HG03045 (cell line): ENCODE measurements at regions not wholly inside any gene's neighbourhood (a gene's known extent, or its start where the extent isn't known, plus 50 kb on each side); places are given as distances from the start of the nearest gene placed in this dataset.

Experiments used
- ATAC-seq: cut with Tn5 transposase; IDR thresholded peaks from one replicate; pipeline ENCODE4 v1.9.1; 2021; ENCODE audit warnings: mild to moderate bottlenecking, moderate library complexity; ENCODE audit not compliant: unreplicated experiment

DNA sequence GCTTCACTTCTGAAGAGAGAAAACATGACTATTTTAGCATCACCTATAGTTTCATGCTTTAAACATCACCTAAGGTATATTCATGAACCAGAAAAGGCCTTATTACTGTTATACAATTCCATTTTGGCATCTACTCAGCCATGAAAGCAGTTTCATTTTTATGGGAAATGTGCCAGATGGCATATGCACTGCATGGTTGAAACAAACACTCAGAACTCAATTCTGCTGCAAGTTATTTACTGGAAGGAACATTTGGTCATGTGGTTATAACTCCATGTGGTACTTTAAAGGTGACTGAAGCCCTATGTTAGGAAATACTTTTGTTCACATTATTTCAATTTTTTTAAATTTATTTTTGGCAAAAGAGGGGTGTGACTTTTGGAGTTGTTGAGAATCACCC lies 287.5 kb upstream of the CRIM1 start:
- no peak for ATAC-seq

DNA sequence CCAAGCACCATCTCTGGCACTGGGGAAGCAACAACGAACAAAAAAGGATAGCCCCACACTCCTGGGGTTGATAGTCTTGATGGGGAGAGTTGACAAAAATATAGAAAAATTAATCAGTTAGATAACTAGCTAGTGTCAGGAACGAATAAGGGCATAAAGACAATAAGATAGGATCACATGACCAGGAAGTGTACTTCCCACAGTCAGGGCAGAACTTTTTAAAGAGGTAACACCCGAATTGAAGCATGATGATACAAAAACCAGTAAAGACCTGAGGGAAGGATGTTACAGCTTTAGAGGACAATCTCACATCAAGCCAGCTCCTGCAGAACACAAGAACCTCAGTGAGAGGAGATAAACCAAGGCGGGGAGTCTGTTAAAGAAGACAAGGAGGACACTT lies 295.4 kb upstream of the CRIM1 start:
- ATAC-seq, result no peak

DNA sequence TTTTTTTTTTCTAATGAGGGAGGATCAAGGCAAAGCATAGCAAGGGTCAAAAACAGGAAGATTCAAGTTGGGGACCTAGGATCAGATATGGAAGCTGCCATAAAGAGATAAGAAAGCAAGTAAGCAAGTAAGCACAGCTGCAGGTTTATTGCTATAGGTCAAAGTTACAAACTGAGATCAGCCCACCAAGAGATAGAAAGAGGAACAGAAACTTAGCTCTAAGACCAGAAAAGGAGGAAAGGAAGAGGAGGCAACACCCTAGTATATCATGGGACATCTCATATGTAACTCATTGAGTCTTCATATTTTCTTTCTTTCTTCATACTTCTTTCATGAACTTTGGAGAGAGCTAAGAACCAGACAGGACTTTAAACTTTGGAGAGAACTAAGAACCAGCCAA lies 295.9 kb upstream of the CRIM1 start:
- ATAC-seq, result peak; percentile 100

DNA sequence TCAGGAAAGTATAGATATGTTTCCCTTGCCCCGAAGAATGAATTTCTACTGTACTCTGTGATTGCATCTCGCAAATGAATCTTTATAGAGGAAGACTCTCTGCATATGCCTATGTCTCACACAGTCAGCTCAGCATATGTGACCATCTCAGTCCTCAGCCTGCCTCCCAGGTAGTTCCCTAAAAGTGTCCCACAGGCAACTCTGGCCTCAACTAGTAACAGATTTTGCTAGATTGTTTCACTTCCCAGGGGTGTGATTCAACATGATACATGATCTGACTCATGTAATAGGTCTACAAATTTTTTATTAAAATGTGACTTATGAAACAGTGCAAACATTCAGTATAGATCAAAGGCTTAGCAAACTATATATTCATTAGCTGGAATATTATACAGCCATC lies 296.6 kb upstream of the CRIM1 start:
- ATAC-seq, result no peak

DNA sequence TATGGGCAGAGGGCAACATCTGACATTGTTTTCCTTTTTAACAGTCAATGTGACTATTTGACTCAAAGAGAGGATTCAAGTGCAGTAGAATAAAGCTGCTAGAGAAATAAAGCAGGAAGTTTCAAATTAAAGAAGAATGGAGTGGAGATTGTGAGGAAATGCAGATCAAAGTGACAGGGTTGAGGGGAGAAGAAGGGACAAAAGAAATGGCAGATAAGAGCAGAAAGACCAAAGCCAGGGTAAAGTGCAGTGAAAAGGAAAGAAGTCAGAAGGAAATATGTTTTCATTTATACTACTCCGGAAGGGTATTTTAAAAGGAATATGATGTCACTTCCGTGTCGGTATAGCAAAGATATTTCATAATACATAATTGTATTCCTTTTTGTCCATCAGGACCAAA lies 297.5 kb upstream of the CRIM1 start:
- no peak for ATAC-seq

DNA sequence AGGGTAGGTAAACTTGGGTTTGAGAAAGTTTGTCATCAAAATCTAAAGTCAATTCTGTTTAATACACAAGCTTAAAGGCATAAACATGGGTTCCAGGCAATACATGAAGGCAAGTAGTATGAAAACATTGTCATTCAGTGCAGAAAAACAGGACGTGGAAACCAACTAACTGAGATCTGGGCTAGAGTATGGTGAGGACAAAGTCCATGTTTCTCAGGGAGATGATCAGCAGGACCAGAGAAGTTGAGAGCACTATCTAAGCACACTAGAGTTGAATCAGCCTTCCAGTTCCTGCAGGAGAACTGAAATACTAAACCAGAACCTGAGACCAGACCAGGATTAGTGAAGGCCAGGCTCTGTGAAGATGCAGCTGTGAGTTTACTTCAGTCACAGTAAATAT lies 302.8 kb upstream of the CRIM1 start:
- no peak for ATAC-seq

DNA sequence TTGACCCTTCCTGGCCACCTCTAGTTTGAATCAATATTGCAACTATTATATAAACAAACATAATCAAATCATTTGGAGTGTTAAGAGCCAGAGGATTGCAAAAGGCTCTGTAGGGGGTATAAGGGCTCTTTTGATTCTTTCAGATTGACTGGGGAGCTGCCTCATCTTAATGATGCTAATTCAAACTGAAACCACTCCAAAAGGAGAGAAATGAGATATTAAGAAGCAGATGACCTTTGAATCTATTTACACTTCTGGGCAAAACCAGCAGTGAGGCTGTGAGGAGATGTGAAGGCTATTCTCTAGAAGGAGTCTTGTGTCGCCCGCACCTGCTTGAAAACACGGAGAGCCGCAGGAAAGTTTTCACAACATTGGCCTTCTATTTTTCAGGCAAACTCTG lies 311.2 kb upstream of the CRIM1 start:
- ATAC-seq, result no peak

DNA sequence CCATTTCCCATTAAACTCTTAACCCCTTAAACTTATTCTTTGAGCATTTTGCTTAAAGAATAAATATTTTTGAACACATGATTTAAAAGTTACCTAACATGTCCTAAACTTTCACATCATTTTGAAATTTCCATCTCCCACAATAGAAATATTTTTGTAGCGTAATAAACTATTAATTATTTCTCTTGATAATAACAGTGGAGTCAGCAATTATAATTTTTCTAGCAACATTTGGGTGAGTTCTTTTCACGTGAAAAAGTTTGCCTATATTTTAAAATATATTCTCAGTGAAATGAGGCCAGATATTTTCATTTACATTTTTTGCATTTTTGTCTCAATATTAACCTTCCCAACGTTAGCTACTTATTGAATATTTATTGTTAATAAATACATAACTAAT lies 320.4 kb upstream of the CRIM1 start:
- no peak for ATAC-seq

DNA sequence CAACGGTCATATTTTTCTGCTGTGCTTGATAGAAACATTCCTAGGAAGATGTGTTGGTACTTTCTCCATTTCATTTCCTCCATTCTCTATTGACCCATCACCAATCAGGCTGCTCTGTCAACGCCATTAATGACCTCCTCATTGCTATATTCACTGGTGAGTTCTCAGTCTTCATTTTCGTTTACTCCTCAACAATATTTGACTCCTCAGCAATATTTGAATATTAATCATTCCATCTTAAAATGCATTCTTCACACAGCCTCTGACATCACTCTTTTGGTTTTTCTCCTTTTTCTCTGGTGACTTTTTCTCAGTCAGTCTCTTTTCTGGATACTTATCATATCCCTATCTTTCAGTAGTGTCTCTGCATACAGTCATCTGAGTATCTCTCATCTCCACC lies 323.5 kb upstream of the CRIM1 start:
- ATAC-seq, result no peak

DNA sequence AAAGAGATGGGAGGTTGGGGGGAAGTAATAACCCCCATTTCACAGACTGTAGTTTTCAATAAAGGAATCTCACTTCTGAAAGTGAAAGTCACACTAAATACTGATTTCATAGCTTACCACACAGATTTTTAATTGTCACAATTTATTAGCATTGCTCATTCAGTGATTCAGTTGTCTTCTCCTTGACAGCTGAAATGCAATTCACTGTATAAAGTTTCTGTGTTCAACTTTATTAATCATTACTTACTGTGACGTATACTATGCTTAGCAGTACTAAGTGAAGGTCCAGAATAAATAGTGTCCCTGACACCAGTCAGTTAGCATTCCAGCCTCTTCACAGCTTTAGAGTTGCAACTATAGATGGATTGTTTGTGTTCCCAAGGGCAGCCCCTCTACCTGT lies 324.1 kb upstream of the CRIM1 start:
- ATAC-seq, result no peak

DNA sequence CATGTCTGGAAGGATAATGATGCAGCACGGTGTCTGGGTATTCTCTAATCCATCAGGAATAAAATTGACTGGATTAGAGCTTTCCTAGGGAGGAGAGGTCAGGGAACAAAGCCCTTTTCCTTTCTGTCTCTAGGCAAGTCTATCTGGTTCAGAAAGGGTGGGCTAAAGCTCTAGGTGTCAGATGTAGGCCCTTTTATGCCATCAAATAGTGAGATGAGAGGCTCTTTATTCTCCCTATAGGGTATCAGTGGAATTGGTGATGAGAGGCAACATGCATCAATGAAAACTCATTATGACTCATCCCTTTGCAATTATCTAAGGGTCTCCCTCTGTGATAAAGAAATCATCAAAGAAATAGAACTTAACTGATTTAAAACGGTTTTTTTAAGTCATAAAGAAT lies 328.0 kb upstream of the CRIM1 start:
- no peak for ATAC-seq

DNA sequence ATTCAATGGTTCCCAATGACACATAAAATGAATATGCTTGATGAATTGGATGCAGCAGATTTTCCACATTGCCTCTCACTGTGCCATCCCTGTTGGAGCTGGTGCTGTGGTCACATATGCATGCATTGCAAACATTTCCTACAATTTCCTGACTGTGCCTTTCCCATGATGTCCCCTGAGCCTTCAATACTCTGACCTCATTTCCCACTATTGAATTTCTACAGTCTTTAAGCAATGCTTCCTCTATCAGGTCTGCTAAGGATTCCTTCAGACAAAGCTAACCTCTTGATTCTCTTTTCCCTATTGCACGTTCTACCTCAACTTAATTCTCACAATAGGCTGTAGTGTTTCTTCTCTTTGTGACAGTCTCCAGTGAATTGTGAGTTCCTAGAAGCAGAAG lies 342.5 kb upstream of the CRIM1 start:
- ATAC-seq, result no peak

DNA sequence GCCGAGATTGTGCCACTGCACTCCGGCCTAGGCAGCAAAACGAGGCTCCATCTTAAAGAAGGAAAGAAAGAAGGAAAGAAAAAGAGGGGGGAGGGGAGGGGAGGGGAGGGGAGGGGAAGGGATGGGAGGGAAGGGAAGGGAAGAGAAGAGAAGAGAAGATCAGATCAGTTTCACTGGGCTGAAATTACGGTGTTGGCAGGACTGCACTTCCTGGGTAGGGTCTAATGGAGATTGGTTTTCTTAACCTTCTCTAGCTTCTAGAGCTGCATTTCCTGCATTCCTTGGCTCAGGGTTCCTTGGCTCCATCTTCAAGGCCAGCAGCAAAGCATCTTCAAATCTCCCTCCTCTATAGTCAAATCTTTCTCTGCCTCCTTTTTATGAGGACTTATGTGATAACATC lies 349.1 kb upstream of the CRIM1 start:
- ATAC-seq, result no peak

DNA sequence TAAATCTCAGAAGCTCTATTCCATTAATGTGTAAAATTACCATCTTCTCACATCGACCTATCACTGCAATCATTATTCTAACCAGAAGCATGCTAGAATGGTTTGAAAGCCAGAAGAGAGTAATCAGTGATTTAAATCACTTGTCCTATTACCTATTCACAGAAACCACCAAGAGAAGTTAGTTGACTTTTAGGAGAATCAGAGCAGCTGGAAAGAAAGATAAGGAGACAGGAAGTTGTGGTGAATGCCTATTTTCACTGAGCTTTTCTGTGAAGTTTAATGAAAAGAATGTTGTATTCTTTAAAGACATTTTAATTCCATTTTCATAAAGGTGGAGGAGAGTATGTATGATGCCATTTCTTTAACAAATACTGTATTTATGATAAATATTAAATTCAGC lies 352.6 kb upstream of the CRIM1 start:
- no peak for ATAC-seq

DNA sequence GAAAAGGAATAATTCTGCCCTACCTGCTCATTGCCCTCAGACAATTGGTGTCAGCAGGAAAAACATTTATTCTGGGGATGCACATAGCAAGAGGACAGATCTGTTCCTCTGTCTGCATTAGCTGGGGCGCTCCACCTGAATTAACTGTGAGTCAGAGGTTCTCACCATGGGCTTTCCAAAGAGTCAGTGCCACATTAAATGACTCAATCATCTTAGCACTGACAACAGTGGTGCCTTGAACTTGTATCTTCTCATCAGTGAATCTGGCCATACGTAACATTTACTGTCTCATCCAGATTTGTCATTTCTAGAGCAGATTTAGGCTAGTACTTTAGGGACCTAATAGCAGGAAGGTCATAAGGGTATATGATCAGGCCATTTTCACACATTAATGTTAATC lies 358.1 kb upstream of the CRIM1 start:
- no peak for ATAC-seq

DNA sequence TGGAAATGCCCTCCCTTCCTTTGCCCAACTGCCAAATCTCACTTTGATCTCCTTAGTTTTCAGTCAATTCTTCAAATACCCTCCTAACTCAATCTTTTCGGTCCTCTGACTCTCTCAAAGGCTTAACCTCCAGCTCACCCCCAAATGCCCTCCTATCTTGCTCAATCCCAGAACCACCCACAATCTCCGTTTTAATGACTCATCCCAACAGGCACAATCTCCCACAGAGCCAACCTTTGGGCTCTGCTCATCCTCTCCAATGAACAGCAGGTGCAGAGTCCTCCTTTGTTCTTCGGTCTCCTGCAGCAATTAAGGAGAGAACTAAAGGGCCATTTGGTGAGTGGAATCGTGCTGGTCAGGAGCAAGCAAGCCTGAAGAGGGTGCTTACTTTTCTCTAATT lies 366.1 kb upstream of the CRIM1 start:
- no peak for ATAC-seq

DNA sequence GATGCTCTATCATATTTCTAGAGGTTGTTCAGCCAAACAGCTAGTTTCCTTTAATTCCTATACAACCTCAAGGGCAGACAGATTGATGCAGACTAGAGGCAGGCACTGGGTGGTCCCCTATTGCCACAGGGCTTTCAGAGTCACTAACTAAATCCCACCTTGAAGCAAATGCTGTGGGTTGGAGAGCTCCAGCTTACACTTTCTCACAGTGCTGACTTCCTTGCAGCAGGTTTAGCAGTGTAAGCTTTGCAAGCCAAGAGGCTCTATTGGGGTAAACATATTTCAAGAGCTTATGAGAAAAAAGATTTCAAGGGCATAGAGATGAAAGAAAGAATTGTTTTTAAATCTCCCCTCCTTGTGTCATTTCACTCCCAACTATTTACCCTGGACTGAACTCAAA lies 366.5 kb upstream of the CRIM1 start:
- no peak for ATAC-seq

DNA sequence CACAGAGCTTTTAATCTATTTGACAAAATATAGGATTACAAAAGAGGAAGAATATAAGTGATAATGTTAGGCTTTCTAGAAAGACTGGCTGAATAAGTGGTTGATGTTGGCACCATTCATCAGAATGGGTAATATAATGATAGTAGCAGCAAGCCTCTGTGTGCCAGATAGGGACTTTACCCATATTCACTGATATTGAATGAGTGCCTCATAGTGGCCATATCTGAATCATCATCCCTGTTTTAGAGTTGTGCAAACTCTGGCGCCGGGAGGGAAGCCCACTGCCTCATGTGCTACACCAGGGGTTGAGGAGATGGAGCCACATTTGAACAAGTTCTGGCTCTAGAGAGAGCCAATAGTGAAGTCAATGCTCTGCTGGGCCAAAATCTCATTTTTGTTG lies 368.7 kb upstream of the CRIM1 start:
- no peak for ATAC-seq

DNA sequence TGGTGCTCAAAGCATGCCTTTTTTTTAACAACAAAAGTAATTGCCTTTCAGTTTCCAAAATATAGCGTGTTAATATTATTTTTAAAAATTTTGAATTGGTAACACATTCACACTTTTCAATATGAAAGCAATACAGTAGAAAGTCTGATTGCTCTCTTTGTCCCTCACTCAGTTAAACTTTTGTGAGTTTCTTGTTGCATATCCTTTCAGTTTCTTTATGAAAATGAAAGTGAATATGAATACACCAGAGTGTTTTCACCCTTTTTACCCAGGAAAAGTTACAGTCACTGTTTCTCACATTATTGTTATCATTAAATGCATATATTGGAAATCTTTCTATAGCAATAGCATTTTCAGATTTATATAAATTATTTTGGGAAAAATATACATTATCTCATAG lies 377.4 kb upstream of the CRIM1 start:
- peak; percentile 90 for ATAC-seq

DNA sequence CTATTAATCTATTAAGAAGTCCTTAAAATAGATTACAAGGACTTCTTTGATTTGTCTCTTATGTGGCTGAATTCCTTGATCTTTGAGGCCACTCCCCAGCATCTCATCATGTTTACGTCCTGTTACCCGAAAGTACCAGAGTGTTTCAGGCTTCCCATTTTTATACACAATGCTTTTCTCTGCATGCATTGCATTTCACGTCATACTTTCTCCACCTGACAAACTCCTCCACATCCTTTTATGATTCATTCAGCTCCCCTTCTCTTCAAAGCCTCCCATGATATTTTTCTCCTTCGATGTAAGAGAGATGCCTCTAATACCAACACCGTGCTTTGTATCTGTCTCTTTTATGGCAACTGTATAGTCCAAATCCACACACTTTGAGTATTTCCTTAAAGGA lies 379.0 kb upstream of the CRIM1 start:
- no peak for ATAC-seq

DNA sequence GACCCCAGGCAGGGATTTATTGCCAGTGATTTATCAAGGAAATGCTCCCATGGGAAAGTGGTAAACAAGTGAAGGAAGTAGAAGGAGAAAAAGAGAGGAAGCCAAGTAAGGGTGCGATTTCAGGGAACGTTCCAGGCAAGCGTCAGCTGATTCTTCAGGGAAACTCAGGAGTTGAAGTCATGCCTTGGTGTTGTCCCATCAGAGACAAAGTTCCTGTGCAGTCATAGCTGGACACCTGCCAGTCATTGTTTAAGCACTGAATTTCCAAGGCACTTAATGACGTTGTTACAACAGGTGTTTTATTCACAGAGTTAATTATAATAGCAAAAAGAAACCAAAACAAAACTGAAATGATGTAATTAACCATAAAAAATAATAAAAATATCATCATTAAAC lies 381.8 kb upstream of the CRIM1 start:
- no peak for ATAC-seq

DNA sequence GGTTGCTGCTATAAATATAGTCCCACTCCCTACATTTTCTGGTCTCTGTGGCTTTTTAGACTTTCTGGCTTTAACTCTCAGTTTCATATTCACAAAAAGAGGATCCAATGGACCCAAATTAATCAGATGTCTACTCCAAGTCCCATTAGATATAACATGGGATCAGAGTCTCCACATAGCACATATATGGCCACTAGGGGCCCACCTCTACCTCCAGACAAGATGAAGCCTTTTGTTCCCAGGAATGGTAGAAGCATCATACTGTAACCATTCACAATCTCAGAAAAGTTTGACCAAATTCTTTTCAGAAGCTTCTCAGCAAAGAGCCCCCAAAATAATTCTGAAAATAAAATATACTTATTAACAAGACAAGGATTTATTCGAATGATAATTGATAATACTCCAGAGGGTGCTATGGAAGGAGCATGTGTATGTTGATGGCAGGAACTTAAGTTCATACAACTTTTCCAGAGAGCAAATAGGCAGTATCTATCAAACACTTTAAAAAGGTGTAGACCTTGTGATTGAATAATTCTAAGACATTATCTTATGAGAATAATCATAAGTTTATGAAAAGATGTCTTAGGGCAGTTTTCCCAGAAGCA lies 382.3 kb upstream of the CRIM1 start:
- no peak for ATAC-seq

DNA sequence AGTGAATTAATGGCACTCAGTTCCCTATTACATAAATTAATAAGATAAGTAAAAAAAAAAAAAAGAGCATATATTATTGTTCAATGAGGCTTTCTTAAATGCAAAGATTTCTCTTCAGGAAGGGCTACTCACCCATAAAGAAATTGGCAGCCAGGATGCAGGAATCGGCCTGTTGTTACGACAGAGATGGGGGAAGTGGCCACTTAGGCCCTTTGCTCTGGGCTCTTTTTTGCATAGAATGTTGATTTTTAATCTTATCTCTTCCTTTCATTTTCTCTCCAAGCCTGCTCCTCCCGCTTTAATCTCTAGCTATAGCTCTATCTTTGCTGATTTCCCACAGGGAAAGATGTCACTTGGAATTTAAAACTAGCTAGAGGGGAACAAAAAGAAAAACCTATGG lies 391.8 kb upstream of the CRIM1 start:
- no peak for ATAC-seq

DNA sequence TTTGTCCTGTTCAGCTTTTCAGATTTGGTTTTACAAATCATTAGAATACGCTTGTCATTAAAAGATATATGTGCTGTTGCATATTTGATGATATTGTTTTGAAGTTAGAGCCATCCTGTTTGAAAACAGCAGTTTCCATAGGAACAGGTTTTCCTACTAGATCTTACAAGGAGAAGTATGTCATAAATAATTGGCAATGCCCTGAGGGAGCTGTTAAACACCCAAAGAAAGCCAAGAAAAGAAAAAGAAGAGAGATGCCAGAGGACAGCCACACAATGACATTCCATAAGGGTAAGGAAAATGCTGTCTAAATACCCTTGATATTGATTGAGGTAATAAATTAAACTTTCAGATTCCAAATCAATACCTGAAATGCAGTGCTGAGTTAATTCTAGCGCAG lies 392.2 kb upstream of the CRIM1 start:
- no peak for ATAC-seq
